Suprapubic skin (tissue), 3 donors: ENCODE measurements at regions not wholly inside any gene's neighbourhood (a gene's known extent, or its start where the extent isn't known, plus 50 kb on each side); places are given as distances from the start of the nearest gene placed in this dataset.

Experiments used
- POLR2AphosphoS5 ChIP-seq, 3 donors: sonication (generic); formaldehyde crosslinking; IDR thresholded peaks; one replicate each; pipeline ENCODE4 v1.6.1; 2017; ENCODE audit warnings: antibody characterized with exemption in 3 of 3
- TF ChIP-seq, protein P1 (sequence below), 2 donors: fragments of 200-600 bp in 1 of 2; fragments of 450-650 bp in 1 of 2; sonication (generic) in 1 of 2; IDR thresholded peaks; one replicate each; pipeline ENCODE4 v1.5.1; 2016 to 2019; ENCODE audit warnings: antibody characterized with exemption in 2 of 2, mild to moderate bottlenecking in 1 of 2, moderate library complexity in 1 of 2

DNA sequence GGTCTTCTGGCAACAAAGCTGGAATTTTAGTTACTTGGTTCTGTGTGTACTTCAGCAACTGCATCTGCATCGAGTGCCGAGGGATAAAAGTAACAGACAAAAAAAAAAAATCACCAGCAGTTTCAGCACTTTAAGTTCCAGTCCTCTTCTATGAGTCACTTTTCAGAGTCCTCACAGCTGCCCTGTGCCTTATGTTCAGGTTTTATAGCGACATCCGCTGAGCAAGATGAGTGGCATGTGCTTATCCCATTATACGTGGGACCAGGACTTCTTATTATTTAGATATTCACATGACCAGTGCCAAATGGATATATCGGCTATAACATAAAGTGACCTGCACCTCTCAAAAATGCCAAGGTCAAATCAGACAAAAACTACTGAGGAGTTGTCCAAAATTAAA lies 242.9 kb downstream of the FOXA2 start:
- TF ChIP-seq, protein P1, sequence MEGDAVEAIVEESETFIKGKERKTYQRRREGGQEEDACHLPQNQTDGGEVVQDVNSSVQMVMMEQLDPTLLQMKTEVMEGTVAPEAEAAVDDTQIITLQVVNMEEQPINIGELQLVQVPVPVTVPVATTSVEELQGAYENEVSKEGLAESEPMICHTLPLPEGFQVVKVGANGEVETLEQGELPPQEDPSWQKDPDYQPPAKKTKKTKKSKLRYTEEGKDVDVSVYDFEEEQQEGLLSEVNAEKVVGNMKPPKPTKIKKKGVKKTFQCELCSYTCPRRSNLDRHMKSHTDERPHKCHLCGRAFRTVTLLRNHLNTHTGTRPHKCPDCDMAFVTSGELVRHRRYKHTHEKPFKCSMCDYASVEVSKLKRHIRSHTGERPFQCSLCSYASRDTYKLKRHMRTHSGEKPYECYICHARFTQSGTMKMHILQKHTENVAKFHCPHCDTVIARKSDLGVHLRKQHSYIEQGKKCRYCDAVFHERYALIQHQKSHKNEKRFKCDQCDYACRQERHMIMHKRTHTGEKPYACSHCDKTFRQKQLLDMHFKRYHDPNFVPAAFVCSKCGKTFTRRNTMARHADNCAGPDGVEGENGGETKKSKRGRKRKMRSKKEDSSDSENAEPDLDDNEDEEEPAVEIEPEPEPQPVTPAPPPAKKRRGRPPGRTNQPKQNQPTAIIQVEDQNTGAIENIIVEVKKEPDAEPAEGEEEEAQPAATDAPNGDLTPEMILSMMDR (IDR thresholded peaks at IDR 0.05), result no peak
- no peak for TF ChIP-seq POLR2AphosphoS5 (IDR thresholded peaks at IDR 0.05)
